H9 (cell line): ENCODE measurements at regions not wholly inside any gene's neighbourhood (a gene's known extent, or its start where the extent isn't known, plus 50 kb on each side); places are given as distances from the start of the nearest gene placed in this dataset.

Source experiments
- DNase-seq: peaks from one replicate; pipeline ENCODE4 v3.0.0-alpha.2; 2017
- H2AFZ ChIP-seq: one replicate; pipeline ENCODE4 v1.6.1; 2013; ENCODE audit warnings: mild to moderate bottlenecking, low read length, control low read depth, moderate library complexity
- H2AK5ac ChIP-seq: 2 replicates; pipeline ENCODE4 v1.6.1; 2013; ENCODE audit warnings: low read length, control low read depth, mixed read lengths; ENCODE audit not compliant: insufficient read length
- H2BK120ac ChIP-seq: one replicate; pipeline ENCODE4 v1.6.1; 2013; ENCODE audit warnings: low read depth, mild to moderate bottlenecking, low read length, control low read depth, inconsistent platforms; ENCODE audit not compliant: poor library complexity, severe bottlenecking
- H2BK12ac ChIP-seq: 2 replicates; pipeline ENCODE4 v1.6.1; 2013; ENCODE audit warnings: low read length, control low read depth, mixed read lengths, low read depth; ENCODE audit not compliant: insufficient read length
- H2BK15ac ChIP-seq: 2 replicates; pipeline ENCODE4 v1.6.1; 2013; ENCODE audit warnings: low read depth, low read length, control low read depth
- H2BK20ac ChIP-seq: one replicate; pipeline ENCODE4 v1.6.1; 2013; ENCODE audit warnings: low read depth, mild to moderate bottlenecking, low read length, control low read depth, inconsistent platforms; ENCODE audit not compliant: poor library complexity, severe bottlenecking
- H2BK5ac ChIP-seq: 2 replicates; pipeline ENCODE4 v1.6.1; 2013; ENCODE audit warnings: low read length, control low read depth, mixed read lengths; ENCODE audit not compliant: insufficient read length
- H3K14ac ChIP-seq: 2 replicates; pipeline ENCODE4 v1.6.1; 2013; ENCODE audit warnings: low read length, control low read depth; ENCODE audit not compliant: insufficient read depth
- H3K18ac ChIP-seq: 2 replicates; pipeline ENCODE4 v1.6.1; 2013; ENCODE audit warnings: low read depth, mild to moderate bottlenecking, mixed read lengths, low read length, control low read depth; ENCODE audit not compliant: insufficient read length
- H3K23ac ChIP-seq: 2 replicates; pipeline ENCODE4 v1.6.1; 2013; ENCODE audit warnings: low read length, control low read depth, mixed read lengths, low read depth; ENCODE audit not compliant: insufficient read length
- H3K23me2 ChIP-seq: 2 replicates; pipeline ENCODE4 v1.6.1; 2013; ENCODE audit warnings: low read depth, mild to moderate bottlenecking, mixed read lengths, low read length, control low read depth; ENCODE audit not compliant: insufficient read length, poor library complexity, severe bottlenecking
- H3K27ac ChIP-seq: 2 replicates; pipeline ENCODE4 v1.5.1; 2013; ENCODE audit warnings: low read length, control low read depth, mixed read lengths, low read depth; ENCODE audit not compliant: insufficient read length
- H3K27me3 ChIP-seq: 2 replicates; pipeline ENCODE4 v1.6.1; 2013; ENCODE audit warnings: low read length, control low read depth, inconsistent platforms; ENCODE audit not compliant: insufficient read depth
- H3K4ac ChIP-seq: 2 replicates; pipeline ENCODE4 v1.6.1; 2013; ENCODE audit warnings: low read depth, mild to moderate bottlenecking, control low read depth, inconsistent platforms, low read length, moderate library complexity
- H3K4me1 ChIP-seq: 2 replicates; pipeline ENCODE4 v1.6.1; 2013; ENCODE audit warnings: low read length, control low read depth, inconsistent platforms; ENCODE audit not compliant: insufficient read depth
- H3K4me2 ChIP-seq: 2 replicates; pipeline ENCODE4 v1.6.1; 2013; ENCODE audit warnings: low read length, control low read depth, mixed read lengths; ENCODE audit not compliant: insufficient read length, insufficient read depth
- H3K56ac ChIP-seq: 2 replicates; pipeline ENCODE4 v1.6.1; 2013; ENCODE audit warnings: low read depth, mild to moderate bottlenecking, mixed read lengths, low read length, control low read depth; ENCODE audit not compliant: insufficient read length
- H3K79me1 ChIP-seq: 2 replicates; pipeline ENCODE4 v1.6.1; 2013; ENCODE audit warnings: low read depth, mild to moderate bottlenecking, moderate library complexity, low read length, control low read depth, inconsistent platforms; ENCODE audit not compliant: insufficient read depth, poor library complexity, severe bottlenecking
- H3K79me2 ChIP-seq: 2 replicates; pipeline ENCODE4 v1.6.1; 2013; ENCODE audit warnings: low read length, control low read depth, inconsistent platforms; ENCODE audit not compliant: insufficient read depth
- H3K9ac ChIP-seq: 2 replicates; pipeline ENCODE4 v1.6.1; 2013; ENCODE audit warnings: low read length, control low read depth, mixed read lengths; ENCODE audit not compliant: insufficient read length; ENCODE audit errors: extremely low read depth
- H3K9me3 ChIP-seq: one replicate; pipeline ENCODE4 v1.6.1; 2013; ENCODE audit warnings: low read depth, low read length, inconsistent platforms; ENCODE audit not compliant: control insufficient read depth
- H3T11ph ChIP-seq: one replicate; pipeline ENCODE4 v1.6.1; 2013; ENCODE audit warnings: mild to moderate bottlenecking, low read length, control low read depth, inconsistent platforms
- H4K20me1 ChIP-seq: one replicate; pipeline ENCODE4 v1.6.1; 2013; ENCODE audit not compliant: control insufficient read depth, insufficient read length, insufficient read depth
- H4K5ac ChIP-seq: 2 replicates; pipeline ENCODE4 v1.6.1; 2013; ENCODE audit warnings: low read depth, mild to moderate bottlenecking, mixed read lengths, low read length, control low read depth; ENCODE audit not compliant: insufficient read length
- H4K8ac ChIP-seq: replicated peaks from 2 replicates; pipeline ENCODE4 v1.6.1; 2013; ENCODE audit warnings: low read length, control low read depth, mixed read lengths, low read depth; ENCODE audit not compliant: insufficient read length
- H4K91ac ChIP-seq: 2 replicates; pipeline ENCODE4 v1.6.1; 2013; ENCODE audit warnings: low read depth, mild to moderate bottlenecking, moderate library complexity, mixed read lengths, low read length, control low read depth; ENCODE audit not compliant: insufficient read length
- H3K27ac Mint-ChIP-seq, 3 experiments: 2 replicates in 2 of 3; 3 replicates in 1 of 3; pipeline ENCODE4 v1.8.0; 2020 to 2021; ENCODE audit warnings: mixed read lengths in 3 of 3, mild to moderate bottlenecking in 1 of 3, moderate library complexity in 1 of 3
- H3K27me3 Mint-ChIP-seq: 2 replicates; pipeline ENCODE4 v1.8.0; 2021; ENCODE audit warnings: low read depth, mild to moderate bottlenecking, moderate library complexity, mixed read lengths
- H3K36me3 Mint-ChIP-seq, 3 experiments: 2 replicates in 2 of 3; 3 replicates in 1 of 3; pipeline ENCODE4 v1.8.0; 2020 to 2021; ENCODE audit warnings: low read depth in 3 of 3, mixed read lengths in 3 of 3; ENCODE audit not compliant: insufficient read depth in 1 of 3
- H3K4me1 Mint-ChIP-seq, 2 experiments: 2 replicates each; pipeline ENCODE4 v1.8.0; 2020; ENCODE audit warnings: mixed read lengths in 2 of 2
- H3K4me3 Mint-ChIP-seq, 2 experiments: 2 replicates in 1 of 2; 3 replicates in 1 of 2; pipeline ENCODE4 v1.8.0; 2020 to 2021; ENCODE audit warnings: mild to moderate bottlenecking in 2 of 2, mixed read lengths in 2 of 2, moderate library complexity in 1 of 2
- H3K9me3 Mint-ChIP-seq, 2 experiments: 2 replicates in 1 of 2; 3 replicates in 1 of 2; pipeline ENCODE4 v1.8.0; 2020; ENCODE audit warnings: mild to moderate bottlenecking in 2 of 2, mixed read lengths in 2 of 2, moderate library complexity in 1 of 2
- CTCF ChIP-seq: fragments of 200-600 bp; sonication (generic); conservative IDR thresholded peaks from 3 replicates; pipeline ENCODE4 v1.8.0; 2021; ENCODE audit warnings: antibody characterized with exemption, mild to moderate bottlenecking
- WGBS: extraction: QIAGEN DNeasy Blood & Tissue Kit; methylation state at CpG from one replicate; pipeline ENCODE4 v1.1.7; 2013; ENCODE audit warnings: missing lambda C conversion rate, low lambda C conversion rate, mixed read lengths; ENCODE audit not compliant: insufficient read length; ENCODE audit errors: extremely low coverage; 5-methylcytosine and 5-hydroxymethylcytosine counted together

- H3K23me2 ChIP-seq: no peaks in the 10 kb centered on the region
- no peak overlapping the region for H3K56ac ChIP-seq
- H2BK15ac ChIP-seq: no peak overlapping the region
- H4K91ac ChIP-seq: no peak overlapping the region
- H3K27me3 ChIP-seq: no peaks in the 10 kb centered on the region
- no peak overlapping the region for H2AK5ac ChIP-seq
- H4K8ac ChIP-seq: no peak overlapping the region
- H4K5ac ChIP-seq: no peak overlapping the region
- no peaks in the 10 kb centered on the region for H4K20me1 ChIP-seq
- no peak overlapping the region for H2BK5ac ChIP-seq
- TF ChIP-seq CTCF: no peak
- Mint-ChIP-seq H3K9me3 (no peaks in the 10 kb centered on the region), H3K4me3 (no peak overlapping the region), H3K27ac (no peak overlapping the region), H3K36me3 (no peaks in the 10 kb centered on the region), H3K27me3 (no peaks in the 10 kb centered on the region), H3K4me1 (no peaks in the 10 kb centered on the region)
- no CpG with 5 or more reads among the region's 3 CpGs for WGBS
- no peak overlapping the region for H3K23ac ChIP-seq
- no peaks in the 10 kb centered on the region for H3K79me1 ChIP-seq
- no peak overlapping the region for H3K18ac ChIP-seq
- no peak overlapping the region for H3K9ac ChIP-seq
- H2AFZ ChIP-seq: no peak overlapping the region
- no peak overlapping the region for H2BK120ac ChIP-seq
- no peak overlapping the region for H2BK20ac ChIP-seq
- H2BK12ac ChIP-seq: no peak overlapping the region
- DNase-seq: no peak
- H3K4ac ChIP-seq: no peak overlapping the region
- no peaks in the 10 kb centered on the region for H3K4me1 ChIP-seq
- no peaks in the 10 kb centered on the region for H3K79me2 ChIP-seq
- H3K9me3 ChIP-seq: no peaks in the 10 kb centered on the region
- no peak overlapping the region for H3K14ac ChIP-seq
- no peak overlapping the region for H3T11ph ChIP-seq
- H3K27ac ChIP-seq: no peak overlapping the region
- H3K4me2 ChIP-seq: no peak overlapping the region
These were observed 655.3 kb downstream of the SLC16A7 start for GRCh38 chr12:60251091-60251490.
